H9 (cell line): ENCODE measurements at regions not wholly inside any gene's neighbourhood (a gene's known extent, or its start where the extent isn't known, plus 50 kb on each side); places are given as distances from the start of the nearest gene placed in this dataset.

Source experiments
- DNase-seq: peaks from one replicate; pipeline ENCODE4 v3.0.0-alpha.2; 2017
- H2AFZ ChIP-seq: one replicate; pipeline ENCODE4 v1.6.1; 2013; ENCODE audit warnings: mild to moderate bottlenecking, low read length, control low read depth, moderate library complexity
- H2AK5ac ChIP-seq: 2 replicates; pipeline ENCODE4 v1.6.1; 2013; ENCODE audit warnings: low read length, control low read depth, mixed read lengths; ENCODE audit not compliant: insufficient read length
- H2BK120ac ChIP-seq: one replicate; pipeline ENCODE4 v1.6.1; 2013; ENCODE audit warnings: low read depth, mild to moderate bottlenecking, low read length, control low read depth, inconsistent platforms; ENCODE audit not compliant: poor library complexity, severe bottlenecking
- H2BK12ac ChIP-seq: 2 replicates; pipeline ENCODE4 v1.6.1; 2013; ENCODE audit warnings: low read length, control low read depth, mixed read lengths, low read depth; ENCODE audit not compliant: insufficient read length
- H2BK15ac ChIP-seq: 2 replicates; pipeline ENCODE4 v1.6.1; 2013; ENCODE audit warnings: low read depth, low read length, control low read depth
- H2BK20ac ChIP-seq: one replicate; pipeline ENCODE4 v1.6.1; 2013; ENCODE audit warnings: low read depth, mild to moderate bottlenecking, low read length, control low read depth, inconsistent platforms; ENCODE audit not compliant: poor library complexity, severe bottlenecking
- H2BK5ac ChIP-seq: 2 replicates; pipeline ENCODE4 v1.6.1; 2013; ENCODE audit warnings: low read length, control low read depth, mixed read lengths; ENCODE audit not compliant: insufficient read length
- H3K14ac ChIP-seq: 2 replicates; pipeline ENCODE4 v1.6.1; 2013; ENCODE audit warnings: low read length, control low read depth; ENCODE audit not compliant: insufficient read depth
- H3K18ac ChIP-seq: 2 replicates; pipeline ENCODE4 v1.6.1; 2013; ENCODE audit warnings: low read depth, mild to moderate bottlenecking, mixed read lengths, low read length, control low read depth; ENCODE audit not compliant: insufficient read length
- H3K23ac ChIP-seq: 2 replicates; pipeline ENCODE4 v1.6.1; 2013; ENCODE audit warnings: low read length, control low read depth, mixed read lengths, low read depth; ENCODE audit not compliant: insufficient read length
- H3K23me2 ChIP-seq: 2 replicates; pipeline ENCODE4 v1.6.1; 2013; ENCODE audit warnings: low read depth, mild to moderate bottlenecking, mixed read lengths, low read length, control low read depth; ENCODE audit not compliant: insufficient read length, poor library complexity, severe bottlenecking
- H3K27ac ChIP-seq: 2 replicates; pipeline ENCODE4 v1.5.1; 2013; ENCODE audit warnings: low read length, control low read depth, mixed read lengths, low read depth; ENCODE audit not compliant: insufficient read length
- H3K27me3 ChIP-seq: 2 replicates; pipeline ENCODE4 v1.6.1; 2013; ENCODE audit warnings: low read length, control low read depth, inconsistent platforms; ENCODE audit not compliant: insufficient read depth
- H3K4ac ChIP-seq: 2 replicates; pipeline ENCODE4 v1.6.1; 2013; ENCODE audit warnings: low read depth, mild to moderate bottlenecking, control low read depth, inconsistent platforms, low read length, moderate library complexity
- H3K4me1 ChIP-seq: 2 replicates; pipeline ENCODE4 v1.6.1; 2013; ENCODE audit warnings: low read length, control low read depth, inconsistent platforms; ENCODE audit not compliant: insufficient read depth
- H3K4me2 ChIP-seq: 2 replicates; pipeline ENCODE4 v1.6.1; 2013; ENCODE audit warnings: low read length, control low read depth, mixed read lengths; ENCODE audit not compliant: insufficient read length, insufficient read depth
- H3K56ac ChIP-seq: 2 replicates; pipeline ENCODE4 v1.6.1; 2013; ENCODE audit warnings: low read depth, mild to moderate bottlenecking, mixed read lengths, low read length, control low read depth; ENCODE audit not compliant: insufficient read length
- H3K79me1 ChIP-seq: 2 replicates; pipeline ENCODE4 v1.6.1; 2013; ENCODE audit warnings: low read depth, mild to moderate bottlenecking, moderate library complexity, low read length, control low read depth, inconsistent platforms; ENCODE audit not compliant: insufficient read depth, poor library complexity, severe bottlenecking
- H3K79me2 ChIP-seq: 2 replicates; pipeline ENCODE4 v1.6.1; 2013; ENCODE audit warnings: low read length, control low read depth, inconsistent platforms; ENCODE audit not compliant: insufficient read depth
- H3K9ac ChIP-seq: 2 replicates; pipeline ENCODE4 v1.6.1; 2013; ENCODE audit warnings: low read length, control low read depth, mixed read lengths; ENCODE audit not compliant: insufficient read length; ENCODE audit errors: extremely low read depth
- H3K9me3 ChIP-seq: one replicate; pipeline ENCODE4 v1.6.1; 2013; ENCODE audit warnings: low read depth, low read length, inconsistent platforms; ENCODE audit not compliant: control insufficient read depth
- H3T11ph ChIP-seq: one replicate; pipeline ENCODE4 v1.6.1; 2013; ENCODE audit warnings: mild to moderate bottlenecking, low read length, control low read depth, inconsistent platforms
- H4K20me1 ChIP-seq: one replicate; pipeline ENCODE4 v1.6.1; 2013; ENCODE audit not compliant: control insufficient read depth, insufficient read length, insufficient read depth
- H4K5ac ChIP-seq: 2 replicates; pipeline ENCODE4 v1.6.1; 2013; ENCODE audit warnings: low read depth, mild to moderate bottlenecking, mixed read lengths, low read length, control low read depth; ENCODE audit not compliant: insufficient read length
- H4K8ac ChIP-seq: replicated peaks from 2 replicates; pipeline ENCODE4 v1.6.1; 2013; ENCODE audit warnings: low read length, control low read depth, mixed read lengths, low read depth; ENCODE audit not compliant: insufficient read length
- H4K91ac ChIP-seq: 2 replicates; pipeline ENCODE4 v1.6.1; 2013; ENCODE audit warnings: low read depth, mild to moderate bottlenecking, moderate library complexity, mixed read lengths, low read length, control low read depth; ENCODE audit not compliant: insufficient read length
- H3K27ac Mint-ChIP-seq, 3 experiments: 2 replicates in 2 of 3; 3 replicates in 1 of 3; pipeline ENCODE4 v1.8.0; 2020 to 2021; ENCODE audit warnings: mixed read lengths in 3 of 3, mild to moderate bottlenecking in 1 of 3, moderate library complexity in 1 of 3
- H3K27me3 Mint-ChIP-seq: 2 replicates; pipeline ENCODE4 v1.8.0; 2021; ENCODE audit warnings: low read depth, mild to moderate bottlenecking, moderate library complexity, mixed read lengths
- H3K36me3 Mint-ChIP-seq, 3 experiments: 2 replicates in 2 of 3; 3 replicates in 1 of 3; pipeline ENCODE4 v1.8.0; 2020 to 2021; ENCODE audit warnings: low read depth in 3 of 3, mixed read lengths in 3 of 3; ENCODE audit not compliant: insufficient read depth in 1 of 3
- H3K4me1 Mint-ChIP-seq, 2 experiments: 2 replicates each; pipeline ENCODE4 v1.8.0; 2020; ENCODE audit warnings: mixed read lengths in 2 of 2
- H3K4me3 Mint-ChIP-seq, 2 experiments: 2 replicates in 1 of 2; 3 replicates in 1 of 2; pipeline ENCODE4 v1.8.0; 2020 to 2021; ENCODE audit warnings: mild to moderate bottlenecking in 2 of 2, mixed read lengths in 2 of 2, moderate library complexity in 1 of 2
- H3K9me3 Mint-ChIP-seq, 2 experiments: 2 replicates in 1 of 2; 3 replicates in 1 of 2; pipeline ENCODE4 v1.8.0; 2020; ENCODE audit warnings: mild to moderate bottlenecking in 2 of 2, mixed read lengths in 2 of 2, moderate library complexity in 1 of 2
- WGBS: extraction: QIAGEN DNeasy Blood & Tissue Kit; methylation state at CpG from one replicate; pipeline ENCODE4 v1.1.7; 2013; ENCODE audit warnings: missing lambda C conversion rate, low lambda C conversion rate, mixed read lengths; ENCODE audit not compliant: insufficient read length; ENCODE audit errors: extremely low coverage; 5-methylcytosine and 5-hydroxymethylcytosine counted together
- TF ChIP-seq, protein P1 (sequence below): fragments of 200-600 bp; sonication (generic); conservative IDR thresholded peaks from 3 replicates; pipeline ENCODE4 v1.8.0; 2021; ENCODE audit warnings: antibody characterized with exemption, mild to moderate bottlenecking

GRCh38 chr3:68072062-68072461, 417.6 kb upstream of the SUCLG2 start:
- no peak overlapping the region for H3K9ac ChIP-seq
- H3K9me3 ChIP-seq: peaks cover 10% of the 10 kb centered on the region
- Mint-ChIP-seq H3K4me1 (no peaks in the 10 kb centered on the region), H3K27ac (no peak overlapping the region), H3K9me3 (peaks cover 28 to 33% of the 10 kb centered on the region in 2 experiments), H3K4me3 (no peak overlapping the region), H3K27me3 (no peaks in the 10 kb centered on the region; the same call in 1 of the 2 replicates), H3K36me3 (peaks cover 12 to 28% (median 15%) of the 10 kb centered on the region in 3 experiments)
- H2BK15ac ChIP-seq: no peak overlapping the region
- no peak overlapping the region for H4K5ac ChIP-seq
- TF ChIP-seq, protein P1, sequence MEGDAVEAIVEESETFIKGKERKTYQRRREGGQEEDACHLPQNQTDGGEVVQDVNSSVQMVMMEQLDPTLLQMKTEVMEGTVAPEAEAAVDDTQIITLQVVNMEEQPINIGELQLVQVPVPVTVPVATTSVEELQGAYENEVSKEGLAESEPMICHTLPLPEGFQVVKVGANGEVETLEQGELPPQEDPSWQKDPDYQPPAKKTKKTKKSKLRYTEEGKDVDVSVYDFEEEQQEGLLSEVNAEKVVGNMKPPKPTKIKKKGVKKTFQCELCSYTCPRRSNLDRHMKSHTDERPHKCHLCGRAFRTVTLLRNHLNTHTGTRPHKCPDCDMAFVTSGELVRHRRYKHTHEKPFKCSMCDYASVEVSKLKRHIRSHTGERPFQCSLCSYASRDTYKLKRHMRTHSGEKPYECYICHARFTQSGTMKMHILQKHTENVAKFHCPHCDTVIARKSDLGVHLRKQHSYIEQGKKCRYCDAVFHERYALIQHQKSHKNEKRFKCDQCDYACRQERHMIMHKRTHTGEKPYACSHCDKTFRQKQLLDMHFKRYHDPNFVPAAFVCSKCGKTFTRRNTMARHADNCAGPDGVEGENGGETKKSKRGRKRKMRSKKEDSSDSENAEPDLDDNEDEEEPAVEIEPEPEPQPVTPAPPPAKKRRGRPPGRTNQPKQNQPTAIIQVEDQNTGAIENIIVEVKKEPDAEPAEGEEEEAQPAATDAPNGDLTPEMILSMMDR: no peak
- no peaks in the 10 kb centered on the region for H3K79me1 ChIP-seq
- H4K8ac ChIP-seq: no peak overlapping the region
- H3K4me2 ChIP-seq: no peak overlapping the region
- H3K27ac ChIP-seq: no peak overlapping the region
- H2BK5ac ChIP-seq: no peak overlapping the region
- H2AFZ ChIP-seq: no peak overlapping the region
- no peak overlapping the region for H2BK20ac ChIP-seq
- H3K23me2 ChIP-seq: no peaks in the 10 kb centered on the region
- H3T11ph ChIP-seq: no peak overlapping the region
- no peak overlapping the region for H2AK5ac ChIP-seq
- no peak overlapping the region for H3K4ac ChIP-seq
- H3K56ac ChIP-seq: no peak overlapping the region
- WGBS: no CpG with 5 or more reads among the region's 3 CpGs
- no peaks in the 10 kb centered on the region for H3K27me3 ChIP-seq
- no peaks in the 10 kb centered on the region for H3K4me1 ChIP-seq
- H2BK120ac ChIP-seq: no peak overlapping the region
- no peak overlapping the region for H4K91ac ChIP-seq
- no peaks in the 10 kb centered on the region for H4K20me1 ChIP-seq
- no peaks in the 10 kb centered on the region for H3K79me2 ChIP-seq
- no peak for DNase-seq
- no peak overlapping the region for H3K23ac ChIP-seq
- no peak overlapping the region for H2BK12ac ChIP-seq
- no peak overlapping the region for H3K18ac ChIP-seq
- H3K14ac ChIP-seq: no peak overlapping the region
